HEK293 (cell line): ENCODE measurements at regions not wholly inside any gene's neighbourhood (a gene's known extent, or its start where the extent isn't known, plus 50 kb on each side); places are given as distances from the start of the nearest gene placed in this dataset.

Source experiments
- CTCF ChIA-PET: fragments of 350-600 bp; formaldehyde crosslinking; extraction: SDS; loops from one replicate; lab custom pipeline; 2021; ENCODE audit warnings: antibody characterized with exemption; lab: Yijun Ruan, JAX
- POLR2A ChIA-PET: fragments of 300-600 bp; formaldehyde crosslinking; extraction: SDS; loops from one replicate; lab custom pipeline; 2020; ENCODE audit warnings: antibody characterized with exemption, inconsistent platforms; lab: Yijun Ruan, JAX
- H3K27ac ChIP-seq: fragments of 200-500 bp; sonication (Bioruptor generic); 2 replicates; pipeline ENCODE4 v1.5.1; 2014; ENCODE audit warnings: low read depth, low read length, control low read depth, inconsistent platforms; ENCODE audit errors: extremely low read depth
- H3K36me3 ChIP-seq, 2 experiments: fragments of 200-500 bp in 1 of 2; sonication (Bioruptor generic) in 1 of 2; 1 replicate in 1 of 2; 2 replicates in 1 of 2; pipeline ENCODE4 v1.5.1; 2014 to 2017; ENCODE audit warnings: inconsistent platforms in 2 of 2, low read length in 2 of 2; ENCODE audit not compliant: control insufficient read depth in 2 of 2, insufficient read depth in 1 of 2
- H3K4me1 ChIP-seq: fragments of 200-500 bp; sonication (Bioruptor generic); 2 replicates; pipeline ENCODE4 v1.5.1; 2014; ENCODE audit warnings: mild to moderate bottlenecking, low read length, inconsistent platforms; ENCODE audit not compliant: control insufficient read depth, insufficient read depth
- H3K4me3 ChIP-seq: 2 replicates; pipeline ENCODE4 v1.5.1; 2011; ENCODE audit warnings: low read depth, mild to moderate bottlenecking, control low read depth, low read length, moderate library complexity
- H3K9me3 ChIP-seq: fragments of 200-500 bp; sonication (Bioruptor generic); 2 replicates; pipeline ENCODE4 v1.5.1; 2014; ENCODE audit warnings: low read depth, low read length, inconsistent platforms; ENCODE audit not compliant: control insufficient read depth, insufficient read depth
- BCL11A ChIP-seq: fragments of 450-650 bp; formaldehyde crosslinking; IDR thresholded peaks from 2 replicates; pipeline ENCODE4 v1.5.1; 2016; ENCODE audit warnings: low read depth, missing biosample characterization, missing genetic modification characterization
- GLIS1 ChIP-seq: fragments of 450-650 bp; formaldehyde crosslinking; IDR thresholded peaks from 2 replicates; pipeline ENCODE4 v1.5.1; 2016; ENCODE audit warnings: missing biosample characterization, missing genetic modification characterization
- HOXA7 ChIP-seq: sonication (generic); formaldehyde crosslinking; IDR thresholded peaks from 2 replicates; pipeline ENCODE4 v1.8.1; 2022; ENCODE audit warnings: missing genetic modification reagents, borderline replicate concordance
- HOXC10 ChIP-seq: sonication (generic); formaldehyde crosslinking; IDR thresholded peaks from 2 replicates; pipeline ENCODE4 v1.8.1; 2023; ENCODE audit warnings: mild to moderate bottlenecking, missing genetic modification reagents
- IKZF3 ChIP-seq: fragments of 450-650 bp; IDR thresholded peaks from 2 replicates; pipeline ENCODE4 v1.5.0; 2018; ENCODE audit warnings: missing biosample characterization, mild to moderate bottlenecking, missing genetic modification characterization, moderate library complexity
- PRDM1 ChIP-seq: fragments of 450-650 bp; formaldehyde crosslinking; IDR thresholded peaks from 2 replicates; pipeline ENCODE4; 2016; ENCODE audit warnings: missing biosample characterization, missing genetic modification characterization
- SP7 ChIP-seq: fragments of 450-650 bp; formaldehyde crosslinking; IDR thresholded peaks from 2 replicates; pipeline ENCODE4 v1.5.1; 2016; ENCODE audit warnings: missing biosample characterization, missing genetic modification characterization
- ZBTB1 ChIP-seq: fragments of 450-650 bp; formaldehyde crosslinking; IDR thresholded peaks from 2 replicates; pipeline ENCODE4 v1.5.1; 2016; ENCODE audit warnings: missing biosample characterization, missing genetic modification characterization
- ZBTB48 ChIP-seq: fragments of 450-650 bp; formaldehyde crosslinking; IDR thresholded peaks from 2 replicates; pipeline ENCODE4 v1.5.1; 2016; ENCODE audit warnings: missing biosample characterization, missing genetic modification characterization
- ZNF133 ChIP-seq: fragments of 450-650 bp; formaldehyde crosslinking; IDR thresholded peaks from 2 replicates; pipeline ENCODE4 v1.5.1; 2016; ENCODE audit warnings: missing biosample characterization, missing genetic modification characterization
- ZNF155 ChIP-seq: fragments of 450-650 bp; formaldehyde crosslinking; IDR thresholded peaks from 2 replicates; pipeline ENCODE4 v1.5.1; 2016; ENCODE audit warnings: missing biosample characterization, missing genetic modification characterization
- ZNF19 ChIP-seq: fragments of 450-650 bp; formaldehyde crosslinking; IDR thresholded peaks from 2 replicates; pipeline ENCODE4; 2016; ENCODE audit warnings: missing biosample characterization, missing genetic modification characterization, low read depth
- ZNF202 ChIP-seq: fragments of 450-650 bp; formaldehyde crosslinking; IDR thresholded peaks from 2 replicates; pipeline ENCODE4 v1.5.1; 2016; ENCODE audit warnings: missing biosample characterization, missing genetic modification characterization, borderline replicate concordance
- ZNF223 ChIP-seq: fragments of 450-650 bp; formaldehyde crosslinking; IDR thresholded peaks from 2 replicates; pipeline ENCODE4 v1.5.1; 2016; ENCODE audit warnings: missing biosample characterization, missing genetic modification characterization
- ZNF521 ChIP-seq: fragments of 450-650 bp; formaldehyde crosslinking; IDR thresholded peaks from 2 replicates; pipeline ENCODE4 v1.5.1; 2017; ENCODE audit warnings: missing biosample characterization, mild to moderate bottlenecking, missing genetic modification characterization
- ZNF571 ChIP-seq: fragments of 450-650 bp; formaldehyde crosslinking; IDR thresholded peaks from 2 replicates; pipeline ENCODE4 v1.5.0; 2017; ENCODE audit warnings: missing biosample characterization, missing genetic modification characterization
- ZNF623 ChIP-seq: fragments of 450-650 bp; formaldehyde crosslinking; IDR thresholded peaks from 2 replicates; pipeline ENCODE4 v1.5.1; 2016; ENCODE audit warnings: missing biosample characterization, missing genetic modification characterization
- ZNF629 ChIP-seq: fragments of 450-650 bp; formaldehyde crosslinking; IDR thresholded peaks from 2 replicates; pipeline ENCODE4 v1.5.1; 2017; ENCODE audit warnings: missing biosample characterization, missing genetic modification characterization
- ZNF660 ChIP-seq: fragments of 450-650 bp; IDR thresholded peaks from 2 replicates; pipeline ENCODE4 v1.5.1; 2018; ENCODE audit warnings: missing biosample characterization, mild to moderate bottlenecking, missing genetic modification characterization
- ZNF768 ChIP-seq: fragments of 450-650 bp; formaldehyde crosslinking; IDR thresholded peaks from 2 replicates; pipeline ENCODE4 v1.5.1; 2018; ENCODE audit warnings: missing biosample characterization, mild to moderate bottlenecking, missing genetic modification characterization
- ZXDB ChIP-seq: fragments of 450-650 bp; formaldehyde crosslinking; IDR thresholded peaks from 2 replicates; pipeline ENCODE4 v1.5.1; 2016; ENCODE audit warnings: missing biosample characterization, missing genetic modification characterization
- TF ChIP-seq, protein P1 (sequence below): fragments of 450-650 bp; formaldehyde crosslinking; IDR thresholded peaks from 2 replicates; pipeline ENCODE4 v1.5.1; 2016; ENCODE audit warnings: missing biosample characterization, missing genetic modification characterization

DNA sequence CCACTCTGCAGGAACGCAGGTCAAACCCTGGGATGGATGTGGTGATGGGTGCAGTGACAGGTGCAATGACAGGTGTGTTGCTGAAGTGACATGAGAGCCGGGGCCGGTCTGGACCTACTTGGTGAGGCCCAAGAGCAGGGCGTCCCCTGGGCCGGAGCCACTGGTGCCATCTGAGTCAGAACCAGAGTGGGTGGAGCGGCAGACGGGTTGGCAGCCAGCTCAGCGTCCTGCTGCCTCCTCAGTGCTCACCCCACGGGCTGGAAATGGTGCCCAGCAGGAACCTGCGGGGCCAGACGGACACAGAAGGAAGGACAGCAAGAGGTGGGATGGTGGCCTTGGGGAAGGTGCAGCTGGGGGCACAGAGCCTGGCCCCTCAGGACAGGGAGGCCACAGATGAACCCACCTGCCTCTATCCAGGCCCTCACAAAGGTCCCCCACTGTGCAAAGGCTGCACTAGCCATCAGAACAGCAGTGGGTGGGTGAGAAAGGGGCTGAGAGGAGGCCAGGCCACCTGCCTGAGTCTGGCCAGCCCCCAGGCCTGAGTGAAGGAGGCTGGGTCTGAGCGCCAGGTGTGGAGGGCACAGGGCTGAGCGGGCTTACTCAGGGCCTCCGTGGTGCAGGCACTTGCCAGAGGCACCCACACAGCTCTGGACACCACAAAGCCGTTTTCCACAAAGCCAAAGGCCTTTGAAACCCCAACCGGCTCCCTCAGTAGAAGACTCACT, 129.0 kb upstream of the PPP2R2D start:
- no peak for TF ChIP-seq ZNF521 (tag by site-specific recombination)
- no peak for TF ChIP-seq ZBTB1
- TF ChIP-seq BCL11A (tag by site-specific recombination), result no peak
- TF ChIP-seq ZNF133 (tag by site-specific recombination), result no peak
- TF ChIP-seq ZNF19, result no peak
- TF ChIP-seq, all 188 proteins: peak for 0
- ChIA-PET POLR2A (no interaction called here), CTCF (interaction anchor here (1.4 kb wide), 1 partner anchor 15 kb away, joined by 3 read pairs; no protein-coding TSS in a partner anchor)
- Histone ChIP-seq H3K36me3 (no peaks in the 10 kb centered on the region), H3K4me3 (no peak overlapping the region), H3K27ac (no peak overlapping the region), H3K4me1 (no peaks in the 10 kb centered on the region), H3K9me3 (no peaks in the 10 kb centered on the region)

- CTCF ChIA-PET, result interaction anchor here (1.4 kb wide), 1 partner anchor 14 kb away, joined by 3 read pairs; no protein-coding TSS in a partner anchor
These were observed 128.4 kb upstream of the PPP2R2D start for GRCh38 chr10:131772441-131772840.

DNA sequence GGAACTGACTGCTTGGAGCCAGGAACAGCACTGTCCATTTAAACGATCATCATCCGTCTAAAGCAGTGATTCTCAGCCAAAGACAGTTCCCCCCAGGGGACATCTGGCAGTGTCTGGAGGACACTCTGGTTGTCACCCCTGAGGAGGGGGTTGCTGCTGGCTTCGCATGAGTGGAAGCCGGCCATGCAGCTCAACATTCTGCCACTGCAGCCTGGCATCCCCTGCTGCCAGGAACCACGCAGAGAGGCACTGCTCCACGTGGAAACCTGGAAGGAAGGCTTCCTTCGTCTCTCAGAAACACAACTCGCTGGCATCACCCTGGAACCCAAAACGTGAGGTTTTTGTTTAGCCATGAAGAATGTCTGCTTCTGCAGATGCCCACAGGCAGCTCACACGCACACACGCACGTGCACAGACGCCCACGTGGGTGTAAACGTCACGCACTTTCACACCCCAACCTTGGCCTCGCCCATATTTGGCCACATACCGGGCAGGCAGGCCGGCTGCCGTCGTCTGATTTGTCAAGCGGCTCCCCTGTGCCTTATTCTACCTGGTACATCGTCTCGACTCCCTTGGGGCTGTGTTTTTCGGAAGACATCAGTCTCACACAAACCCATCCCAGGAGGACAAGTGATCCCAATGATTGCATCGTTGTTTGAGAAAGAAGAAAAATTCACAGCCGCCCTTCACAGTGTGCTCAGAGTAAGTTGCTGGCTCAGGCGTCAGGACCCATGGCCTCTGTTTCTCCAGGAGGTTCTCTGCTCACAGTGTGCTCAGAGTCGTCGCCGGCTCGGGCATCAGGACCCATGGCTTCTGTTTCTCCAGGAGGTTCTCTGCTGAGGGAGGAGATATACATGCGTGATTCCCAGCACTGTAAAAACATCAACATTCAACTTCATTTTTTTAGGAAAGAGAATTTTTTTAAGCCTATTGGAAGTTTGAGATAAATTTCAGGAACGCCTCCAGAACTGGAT, 127.2 kb upstream of the PPP2R2D start:
- Histone ChIP-seq H3K27ac (no peak overlapping the region), H3K4me1 (no peaks in the 10 kb centered on the region), H3K9me3 (peaks cover 2% of the 10 kb centered on the region; the same call in 1 of the 2 replicates), H3K36me3 (no peaks in the 10 kb centered on the region), H3K4me3 (no peak overlapping the region)
- POLR2A ChIA-PET, result no interaction called here
- TF ChIP-seq ZXDB (tag by site-specific recombination), result no peak
- TF ChIP-seq ZNF19, result no peak
- TF ChIP-seq ZNF660, result no peak
- no peak for TF ChIP-seq PRDM1 (tag by site-specific recombination)
- no peak for TF ChIP-seq ZNF629 (tag by site-specific recombination)
- TF ChIP-seq ZNF202 (tag by site-specific recombination), result no peak
- no peak for TF ChIP-seq ZNF155
- no peak for TF ChIP-seq IKZF3 (tag by site-specific recombination)
- no peak for TF ChIP-seq ZNF571 (tag by site-specific recombination)
- TF ChIP-seq, protein P1, sequence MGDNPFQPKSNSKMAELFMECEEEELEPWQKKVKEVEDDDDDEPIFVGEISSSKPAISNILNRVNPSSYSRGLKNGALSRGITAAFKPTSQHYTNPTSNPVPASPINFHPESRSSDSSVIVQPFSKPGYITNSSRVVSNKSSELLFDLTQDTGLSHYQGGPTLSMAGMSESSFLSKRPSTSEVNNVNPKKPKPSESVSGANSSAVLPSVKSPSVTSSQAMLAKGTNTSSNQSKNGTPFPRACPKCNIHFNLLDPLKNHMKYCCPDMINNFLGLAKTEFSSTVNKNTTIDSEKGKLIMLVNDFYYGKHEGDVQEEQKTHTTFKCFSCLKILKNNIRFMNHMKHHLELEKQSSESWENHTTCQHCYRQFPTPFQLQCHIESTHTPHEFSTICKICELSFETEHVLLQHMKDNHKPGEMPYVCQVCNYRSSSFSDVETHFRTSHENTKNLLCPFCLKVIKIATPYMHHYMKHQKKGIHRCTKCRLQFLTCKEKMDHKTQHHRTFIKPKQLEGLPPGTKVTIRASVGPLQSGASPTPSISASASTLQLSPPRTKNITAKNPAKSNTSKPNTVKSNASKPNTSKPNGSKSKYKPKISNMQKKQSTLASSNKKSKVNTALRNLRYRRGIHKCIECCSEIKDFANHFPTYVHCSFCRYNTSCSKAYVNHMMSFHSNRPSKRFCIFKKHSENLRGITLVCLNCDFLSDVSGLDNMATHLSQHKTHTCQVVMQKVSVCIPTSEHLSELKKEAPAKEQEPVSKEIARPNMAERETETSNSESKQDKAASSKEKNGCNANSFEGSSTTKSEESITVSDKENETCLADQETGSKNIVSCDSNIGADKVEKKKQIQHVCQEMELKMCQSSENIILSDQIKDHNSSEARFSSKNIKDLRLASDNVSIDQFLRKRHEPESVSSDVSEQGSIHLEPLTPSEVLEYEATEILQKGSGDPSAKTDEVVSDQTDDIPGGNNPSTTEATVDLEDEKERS (tag by site-specific recombination), result no peak
- TF ChIP-seq SP7, result no peak
- no peak for TF ChIP-seq HOXA7 (CRISPR knock-in tag)
- no peak for TF ChIP-seq GLIS1 (tag by site-specific recombination)
- no peak for TF ChIP-seq ZNF623 (tag by site-specific recombination)
- no peak for TF ChIP-seq ZNF223
- TF ChIP-seq HOXC10 (CRISPR knock-in tag), result no peak
- CTCF ChIA-PET, result interaction anchor here (0.6 kb wide), 1 partner anchor 1885 kb away, joined by 4 read pairs; no protein-coding TSS in a partner anchor

More at GRCh38 chr10:131772441-131772840, 128.4 kb upstream of the PPP2R2D start:
- no peaks in the 10 kb centered on the region for H3K36me3 ChIP-seq
- POLR2A ChIA-PET, result no interaction called here
- H3K4me3 ChIP-seq, result no peak overlapping the region
- H3K9me3 ChIP-seq, result no peaks in the 10 kb centered on the region
- no peak overlapping the region for H3K27ac ChIP-seq
- TF ChIP-seq ZNF768 (tag by site-specific recombination) (no peak), ZBTB48 (tag by site-specific recombination) (no peak)
- H3K4me1 ChIP-seq, result no peaks in the 10 kb centered on the region
